ENCODE measurements at regions not wholly inside any gene's neighbourhood (a gene's known extent, or its start where the extent isn't known, plus 50 kb on each side); places are given as distances from the start of the nearest gene placed in this dataset.
"Not testable (repeated sequence)": the region's sequence is repeated elsewhere in the genome, so short reads cannot be mapped to it uniquely, and the experiment has no call there.

- DNase-seq (ENCODE audit: low read depth in 2 of 2) = no peak
Observed at GRCh38 chr1:105585791-105586190, 1470.7 kb upstream of the PRMT6 start.

GRCh38 chr1:105591681-105592080, 1464.8 kb upstream of the PRMT6 start:
- DNase-seq (ENCODE audit: low read depth in 2 of 2) = no peak

- DNase-seq (ENCODE audit: low read depth in 2 of 2) = no peak
Observed at GRCh38 chr1:105608713-105609112, 1447.8 kb upstream of the PRMT6 start.

GRCh38 chr1:105626276-105626987, 1430.0 kb upstream of the PRMT6 start:
- no peak for DNase-seq (ENCODE audit: low read depth in 2 of 2)

- DNase-seq (ENCODE audit: low read depth in 2 of 2) = not testable (repeated sequence)
Observed at GRCh38 chr1:105631153-105631744, 1425.2 kb upstream of the PRMT6 start.

GRCh38 chr1:105632342-105633196, 1423.9 kb upstream of the PRMT6 start:
- DNase-seq (ENCODE audit: low read depth in 2 of 2) = no peak

- DNase-seq (ENCODE audit: low read depth in 2 of 2) = no peak
Observed at GRCh38 chr1:105636052-105636451, 1420.4 kb upstream of the PRMT6 start.

GRCh38 chr1:105641407-105641806, 1415.1 kb upstream of the PRMT6 start:
- DNase-seq (ENCODE audit: low read depth in 2 of 2) = no peak

- no peak for DNase-seq (ENCODE audit: low read depth in 2 of 2)
Observed at GRCh38 chr1:105652109-105652508, 1404.4 kb upstream of the PRMT6 start.

GRCh38 chr1:105655032-105655431, 1401.4 kb upstream of the PRMT6 start:
- DNase-seq (ENCODE audit: low read depth in 2 of 2) = no peak

- no peak for DNase-seq (ENCODE audit: low read depth in 2 of 2)
Observed at GRCh38 chr1:105664495-105664894, 1392.0 kb upstream of the PRMT6 start.

- DNase-seq (ENCODE audit: low read depth in 2 of 2) = no peak
Observed at GRCh38 chr1:105678334-105678733, 1378.1 kb upstream of the PRMT6 start.

GRCh38 chr1:105684714-105685113, 1371.8 kb upstream of the PRMT6 start:
- no peak for DNase-seq (ENCODE audit: low read depth in 2 of 2)

GRCh38 chr1:105686026-105686425, 1370.4 kb upstream of the PRMT6 start:
- no peak for DNase-seq (ENCODE audit: low read depth in 2 of 2)

- DNase-seq (ENCODE audit: low read depth in 2 of 2) = no peak
Observed at GRCh38 chr1:105686874-105687690, 1369.4 kb upstream of the PRMT6 start.

- no peak for DNase-seq (ENCODE audit: low read depth in 2 of 2)
Observed at GRCh38 chr1:105700723-105701122, 1355.8 kb upstream of the PRMT6 start.

- DNase-seq (ENCODE audit: low read depth in 2 of 2) = no peak
Observed at GRCh38 chr1:105724286-105724685, 1332.2 kb upstream of the PRMT6 start.

GRCh38 chr1:105730701-105731100, 1325.8 kb upstream of the PRMT6 start:
- DNase-seq (ENCODE audit: low read depth in 2 of 2) = no peak

GRCh38 chr1:105736349-105736748, 1320.1 kb upstream of the PRMT6 start:
- DNase-seq (ENCODE audit: low read depth in 2 of 2) = no peak

GRCh38 chr1:105779727-105780126, 1276.7 kb upstream of the PRMT6 start:
- no peak for DNase-seq (ENCODE audit: low read depth in 2 of 2)

GRCh38 chr1:105785021-105785420, 1271.5 kb upstream of the PRMT6 start:
- no peak for DNase-seq (ENCODE audit: low read depth in 2 of 2)

Measured in stimulated activated CD4-positive, alpha-beta T cell treated with anti-CD3 and anti-CD28 coated beads, Interleukin-4, amount 100 ng/mL, for 48 hours (primary cell).